ENCODE measurements at regions not wholly inside any gene's neighbourhood (a gene's known extent, or its start where the extent isn't known, plus 50 kb on each side); places are given as distances from the start of the nearest gene placed in this dataset.
A peak's percentile ranks its signal among the peaks of the same experiment; 100 is the strongest.
"Not testable (repeated sequence)": the region's sequence is repeated elsewhere in the genome, so short reads cannot be mapped to it uniquely, and the experiment has no call there.

GRCh38 chr2:90209806-90210205 is 1518.3 kb downstream of the RPIA start:
- TF ChIP-seq, protein P1, sequence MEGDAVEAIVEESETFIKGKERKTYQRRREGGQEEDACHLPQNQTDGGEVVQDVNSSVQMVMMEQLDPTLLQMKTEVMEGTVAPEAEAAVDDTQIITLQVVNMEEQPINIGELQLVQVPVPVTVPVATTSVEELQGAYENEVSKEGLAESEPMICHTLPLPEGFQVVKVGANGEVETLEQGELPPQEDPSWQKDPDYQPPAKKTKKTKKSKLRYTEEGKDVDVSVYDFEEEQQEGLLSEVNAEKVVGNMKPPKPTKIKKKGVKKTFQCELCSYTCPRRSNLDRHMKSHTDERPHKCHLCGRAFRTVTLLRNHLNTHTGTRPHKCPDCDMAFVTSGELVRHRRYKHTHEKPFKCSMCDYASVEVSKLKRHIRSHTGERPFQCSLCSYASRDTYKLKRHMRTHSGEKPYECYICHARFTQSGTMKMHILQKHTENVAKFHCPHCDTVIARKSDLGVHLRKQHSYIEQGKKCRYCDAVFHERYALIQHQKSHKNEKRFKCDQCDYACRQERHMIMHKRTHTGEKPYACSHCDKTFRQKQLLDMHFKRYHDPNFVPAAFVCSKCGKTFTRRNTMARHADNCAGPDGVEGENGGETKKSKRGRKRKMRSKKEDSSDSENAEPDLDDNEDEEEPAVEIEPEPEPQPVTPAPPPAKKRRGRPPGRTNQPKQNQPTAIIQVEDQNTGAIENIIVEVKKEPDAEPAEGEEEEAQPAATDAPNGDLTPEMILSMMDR (conservative IDR thresholded peaks at IDR 0.05; ENCODE audit: low read depth, low read length), result no peak
- H3K4me3 ChIP-seq (ENCODE audit: low read depth, low read length), result no peak overlapping the region
- DNase-seq (ENCODE audit: low read depth), result no peak

- not testable (repeated sequence) for DNase-seq (ENCODE audit: low read depth); H3K4me3 ChIP-seq (ENCODE audit: low read depth, low read length)
- TF ChIP-seq, protein P1 (conservative IDR thresholded peaks at IDR 0.05; ENCODE audit: low read depth, low read length), result peak; percentile 38
These were observed 1524.4 kb downstream of the RPIA start for GRCh38 chr2:90215880-90216279.

GRCh38 chr2:90216801-90217200 is 1525.3 kb downstream of the RPIA start:
- DNase-seq (ENCODE audit: low read depth); H3K4me3 ChIP-seq (ENCODE audit: low read depth, low read length): not testable (repeated sequence)

GRCh38 chr2:90218534-90218933 is 1527.1 kb downstream of the RPIA start:
- not testable (repeated sequence) for DNase-seq (ENCODE audit: low read depth); H3K4me3 ChIP-seq (ENCODE audit: low read depth, low read length)

- not testable (repeated sequence) for H3K4me3 ChIP-seq (ENCODE audit: low read depth, low read length)
These were observed 1529.3 kb downstream of the RPIA start for GRCh38 chr2:90220623-90221299.

GRCh38 chr2:90221300-90221651 is 1529.8 kb downstream of the RPIA start:
- TF ChIP-seq, protein P1 (conservative IDR thresholded peaks at IDR 0.05; ENCODE audit: low read depth, low read length), result no peak
- DNase-seq (ENCODE audit: low read depth), result no peak
- H3K4me3 ChIP-seq (ENCODE audit: low read depth, low read length), result no peak overlapping the region

More at GRCh38 chr2:90220623-90221299, 1529.3 kb downstream of the RPIA start:
- DNase-seq (ENCODE audit: low read depth), result not testable (repeated sequence)

- not testable (repeated sequence) for DNase-seq (ENCODE audit: low read depth); H3K4me3 ChIP-seq (ENCODE audit: low read depth, low read length)
These were observed 1533.3 kb downstream of the RPIA start for GRCh38 chr2:90224767-90225166.

- not testable (repeated sequence) for DNase-seq (ENCODE audit: low read depth); H3K4me3 ChIP-seq (ENCODE audit: low read depth, low read length)
- TF ChIP-seq, protein P1 (conservative IDR thresholded peaks at IDR 0.05; ENCODE audit: low read depth, low read length), result peak; percentile 44
These were observed 1535.1 kb downstream of the RPIA start for GRCh38 chr2:90226465-90227072.

- not testable (repeated sequence) for DNase-seq (ENCODE audit: low read depth); H3K4me3 ChIP-seq (ENCODE audit: low read depth, low read length)
These were observed 1539.7 kb downstream of the RPIA start for GRCh38 chr2:90231199-90231598.

GRCh38 chr2:90235452-90235851 is 1544.0 kb downstream of the RPIA start:
- not testable (repeated sequence) for DNase-seq (ENCODE audit: low read depth)

More at GRCh38 chr2:90235452-90235851, 1544.0 kb downstream of the RPIA start:
- H3K4me3 ChIP-seq (ENCODE audit: low read depth, low read length), result not testable (repeated sequence)

Measured in epithelial cell of proximal tubule (primary cell).